DMS153 treated with DMSO at 0.1 percent for 48 hours (cell line): ENCODE measurements at regions not wholly inside any gene's neighbourhood (a gene's known extent, or its start where the extent isn't known, plus 50 kb on each side); places are given as distances from the start of the nearest gene placed in this dataset.

Experiments
- DNase-seq: peaks from one replicate; lab custom pipeline; 2025; ENCODE audit not compliant: unreplicated experiment; lab: John Stamatoyannopoulos, UW

- DNase-seq: no peak
Measured at GRCh38 chr12:103093499-103094106, 136.1 kb downstream of the ASCL1 start.

- no peak for DNase-seq
Measured at GRCh38 chr12:103097496-103097895, 140.0 kb downstream of the ASCL1 start.

DNA sequence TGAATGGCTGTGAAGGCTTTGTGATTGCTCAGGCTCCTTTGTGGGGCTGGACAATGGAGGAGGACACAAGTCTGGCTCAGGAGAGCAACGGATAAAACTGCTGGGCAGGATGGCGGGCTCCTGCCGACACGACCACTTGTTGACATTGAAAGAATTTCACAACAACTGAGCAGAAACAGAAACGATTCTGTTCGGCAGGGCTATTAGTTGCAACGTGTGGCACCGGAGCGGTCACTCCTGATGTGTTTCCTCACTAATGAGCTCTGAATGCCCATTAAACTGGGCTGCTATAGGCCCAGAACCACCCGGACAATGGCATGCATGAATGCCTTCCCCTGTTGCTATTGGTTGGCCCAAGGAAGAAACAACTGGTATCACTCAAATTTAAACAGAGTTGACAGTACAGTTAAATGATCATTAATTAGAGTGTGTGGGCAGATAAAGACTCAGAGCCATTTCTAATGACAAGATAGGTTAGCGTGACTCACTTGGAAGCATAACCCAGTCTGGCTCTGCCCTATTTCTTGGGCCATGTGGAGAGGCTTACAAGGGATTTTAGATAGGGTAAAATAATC, 142.9 kb downstream of the ASCL1 start:
- no peak for DNase-seq

GRCh38 chr12:103102225-103102744, 144.8 kb downstream of the ASCL1 start:
- no peak for DNase-seq

GRCh38 chr12:103105971-103106597, 148.6 kb downstream of the ASCL1 start:
- DNase-seq: no peak

DNA sequence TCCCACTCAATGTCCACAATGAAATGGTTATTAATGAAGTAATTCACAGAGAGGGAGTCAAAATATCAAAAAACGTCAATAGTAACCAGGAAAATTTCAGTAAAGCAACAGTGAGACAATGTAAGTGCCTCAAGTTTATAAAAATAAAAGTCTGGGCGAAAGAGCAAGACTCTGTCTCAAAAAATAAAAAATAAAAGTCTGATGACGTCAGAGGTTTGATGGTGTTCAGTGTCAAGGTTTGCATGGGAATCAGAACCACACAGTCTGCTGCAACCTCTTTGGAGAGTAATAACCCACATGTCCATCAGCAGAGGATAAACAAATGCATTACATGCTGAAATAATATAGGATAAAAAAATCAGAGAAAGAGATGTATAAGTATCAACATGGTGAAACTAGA, 152.4 kb downstream of the ASCL1 start:
- no peak for DNase-seq

DNA sequence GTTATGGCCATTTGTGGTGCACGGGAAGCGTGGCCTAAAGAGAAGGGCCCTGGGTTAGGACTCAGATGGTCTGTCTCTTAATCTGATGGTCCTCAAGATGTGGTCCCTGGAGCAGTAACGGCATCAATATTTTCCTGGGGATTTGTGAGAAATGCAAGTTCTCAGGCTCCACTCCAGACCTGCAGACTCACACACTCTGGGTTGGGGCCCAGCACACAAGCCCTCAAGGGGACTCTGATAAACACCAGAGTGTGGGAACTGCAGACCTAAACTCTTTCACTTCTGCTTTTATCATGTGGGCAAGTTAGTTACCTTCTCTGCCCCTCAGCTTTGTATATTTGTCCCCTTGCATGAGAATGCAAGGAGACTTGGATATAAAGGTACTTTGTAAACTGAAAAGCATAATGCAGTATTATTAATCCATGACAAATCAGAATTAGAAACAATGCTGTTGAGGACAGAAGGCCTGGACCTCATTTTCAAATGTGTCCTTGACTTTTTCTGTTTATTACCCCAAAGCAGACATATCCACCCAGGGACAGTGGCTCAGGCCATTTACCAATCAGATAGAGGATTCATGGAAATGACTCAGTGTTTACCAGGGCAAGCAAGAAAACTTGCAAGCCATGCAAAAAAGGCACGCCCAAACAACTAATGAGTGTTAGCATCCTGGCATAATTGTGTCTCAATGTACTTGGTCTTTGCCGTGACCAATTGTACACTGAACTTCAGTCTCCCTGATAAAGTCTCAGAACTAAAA, 157.0 kb downstream of the ASCL1 start:
- no peak for DNase-seq

GRCh38 chr12:103128862-103129501, 171.5 kb downstream of the ASCL1 start:
- no peak for DNase-seq

GRCh38 chr12:103130564-103130963, 173.1 kb downstream of the ASCL1 start:
- DNase-seq: no peak

- DNase-seq: no peak
Measured at GRCh38 chr12:103138538-103138937, 181.1 kb downstream of the ASCL1 start.

- DNase-seq: no peak
Measured at GRCh38 chr12:103139876-103140275, 182.4 kb downstream of the ASCL1 start.

- no peak for DNase-seq
Measured at GRCh38 chr12:103140286-103140685, 182.8 kb downstream of the ASCL1 start.

GRCh38 chr12:103144278-103144677, 186.8 kb downstream of the ASCL1 start:
- no peak for DNase-seq

DNA sequence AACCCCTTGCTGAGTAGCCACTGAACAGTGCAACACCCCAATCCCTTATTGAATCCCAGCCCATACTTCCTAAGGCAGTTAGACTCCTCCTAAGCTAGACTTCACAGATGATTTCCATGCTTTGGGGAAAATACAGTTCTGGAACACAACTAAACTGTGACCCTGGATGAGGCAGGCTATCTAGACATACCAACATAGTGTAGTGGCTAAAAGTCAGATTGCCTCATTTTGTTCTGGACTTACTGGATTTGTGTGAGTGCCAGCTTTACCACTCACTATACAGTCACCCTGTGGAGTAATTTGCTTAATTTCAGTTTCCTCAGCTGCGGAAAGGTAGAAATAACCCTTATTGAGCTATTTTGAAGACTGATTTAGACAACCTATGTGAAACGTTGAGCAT, 203.1 kb downstream of the ASCL1 start:
- no peak for DNase-seq

- DNase-seq: no peak
Measured at GRCh38 chr12:103161582-103162362, 204.3 kb downstream of the ASCL1 start.

DNA sequence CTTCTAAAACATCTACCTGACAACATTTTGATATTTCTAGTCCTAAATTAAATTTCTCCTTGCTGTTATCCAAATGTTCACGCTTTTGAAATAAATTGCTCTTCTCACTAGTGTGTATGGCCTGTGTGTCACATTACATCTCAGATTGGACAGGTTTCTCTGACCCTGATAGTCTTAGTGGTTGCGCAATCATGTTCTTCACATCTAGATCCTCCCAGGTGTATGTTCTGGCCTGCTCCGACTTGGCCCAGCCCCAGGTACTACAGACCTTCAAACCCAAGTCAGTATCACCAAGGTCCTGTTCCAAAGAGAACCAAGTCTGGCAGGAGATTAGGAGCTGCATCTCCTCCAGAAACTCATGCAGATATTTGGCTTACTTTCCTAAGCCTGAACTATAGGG, 209.5 kb downstream of the ASCL1 start:
- no peak for DNase-seq

GRCh38 chr12:103172447-103173112, 215.1 kb downstream of the ASCL1 start:
- DNase-seq: no peak

GRCh38 chr12:103175625-103176024, 218.2 kb downstream of the ASCL1 start:
- DNase-seq: no peak

DNA sequence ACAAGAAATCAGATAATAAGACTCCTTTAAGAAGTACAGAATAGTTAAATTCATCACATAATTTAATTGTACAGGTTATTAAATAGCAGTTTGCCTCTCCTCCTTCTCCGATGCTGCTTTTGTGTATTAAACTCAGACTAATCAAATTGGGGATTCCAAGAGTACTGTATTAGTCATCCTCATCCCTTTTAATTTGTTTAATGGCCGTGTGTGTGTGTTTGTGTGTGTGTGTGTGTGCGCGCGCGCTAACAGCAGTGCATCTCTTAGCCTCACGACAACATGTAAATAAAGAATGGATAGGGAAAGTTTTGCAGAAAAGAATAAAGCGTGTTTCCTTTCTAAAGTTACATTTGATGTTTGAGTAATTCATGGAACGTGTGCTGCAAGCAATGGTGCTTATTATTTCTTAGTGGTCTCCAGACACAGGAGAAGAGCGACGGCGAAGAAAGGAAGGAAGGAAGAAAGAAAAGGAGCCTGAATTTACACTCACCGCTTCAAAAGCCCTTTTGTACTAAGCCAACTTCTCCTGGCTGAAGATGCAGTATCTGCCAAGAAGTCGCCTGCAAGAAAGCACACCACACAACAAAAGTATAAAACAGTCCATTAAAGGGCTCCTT, 220.3 kb downstream of the ASCL1 start:
- no peak for DNase-seq
